ENCODE measurements at regions not wholly inside any gene's neighbourhood (a gene's known extent, or its start where the extent isn't known, plus 50 kb on each side); places are given as distances from the start of the nearest gene placed in this dataset.
"Not testable (repeated sequence)": the region's sequence is repeated elsewhere in the genome, so short reads cannot be mapped to it uniquely, and the experiment has no call there.

DNA sequence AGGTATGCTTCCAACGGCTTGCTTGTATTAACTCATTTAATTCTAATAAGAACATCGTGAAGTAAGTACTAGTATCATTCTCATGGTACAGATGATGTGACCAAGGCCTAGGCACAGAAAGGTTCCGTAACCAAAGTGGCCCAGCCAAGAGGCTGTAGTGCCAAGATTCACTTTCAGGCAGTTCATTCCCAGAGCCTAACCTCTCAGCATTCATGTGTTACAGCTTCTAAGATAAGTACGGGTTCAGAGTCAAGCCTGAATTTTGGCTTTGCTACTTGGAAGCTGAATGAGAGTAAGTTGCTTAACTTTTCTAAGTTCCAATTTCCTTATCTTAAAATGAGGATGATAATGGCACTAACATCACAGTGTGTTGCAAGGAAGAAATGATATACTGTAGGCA lies 379.9 kb downstream of the AEBP2 start (continued):
- TF ChIP-seq PRDM15 (CRISPR knock-in tag; IDR thresholded peaks at IDR 0.05) = no peak
- no peak for TF ChIP-seq FOXK1 (CRISPR knock-in tag; IDR thresholded peaks at IDR 0.05)
- no peak for TF ChIP-seq NFATC4 (CRISPR knock-in tag; IDR thresholded peaks at IDR 0.05)
- TF ChIP-seq SMAD3 (CRISPR knock-in tag; IDR thresholded peaks at IDR 0.05; ENCODE audit: borderline replicate concordance) = no peak
- TF ChIP-seq, protein P1, sequence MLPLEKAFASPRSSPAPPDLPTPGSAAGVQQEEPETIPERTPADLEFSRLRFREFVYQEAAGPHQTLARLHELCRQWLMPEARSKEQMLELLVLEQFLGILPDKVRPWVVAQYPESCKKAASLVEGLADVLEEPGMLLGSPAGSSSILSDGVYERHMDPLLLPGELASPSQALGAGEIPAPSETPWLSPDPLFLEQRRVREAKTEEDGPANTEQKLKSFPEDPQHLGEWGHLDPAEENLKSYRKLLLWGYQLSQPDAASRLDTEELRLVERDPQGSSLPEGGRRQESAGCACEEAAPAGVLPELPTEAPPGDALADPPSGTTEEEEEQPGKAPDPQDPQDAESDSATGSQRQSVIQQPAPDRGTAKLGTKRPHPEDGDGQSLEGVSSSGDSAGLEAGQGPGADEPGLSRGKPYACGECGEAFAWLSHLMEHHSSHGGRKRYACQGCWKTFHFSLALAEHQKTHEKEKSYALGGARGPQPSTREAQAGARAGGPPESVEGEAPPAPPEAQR (CRISPR knock-in tag; IDR thresholded peaks at IDR 0.05) = no peak

DNA sequence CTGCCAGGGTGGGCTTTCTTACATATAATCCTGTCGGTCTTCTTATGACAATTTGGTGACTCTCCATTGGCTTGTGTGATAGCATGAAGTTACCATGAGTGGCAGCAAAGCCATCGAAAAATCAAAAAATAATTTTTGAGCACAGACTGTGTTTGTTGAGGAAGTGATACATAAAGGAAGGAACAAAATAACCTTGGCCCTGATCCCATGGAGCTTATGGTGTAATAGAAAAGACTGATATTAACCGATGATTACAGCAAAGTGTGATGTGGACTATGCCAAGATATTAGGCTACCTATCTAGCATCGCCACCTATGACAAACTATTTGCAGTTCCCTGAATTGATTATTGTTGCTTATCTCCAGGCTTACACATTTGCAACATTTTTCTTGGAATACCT lies 383.2 kb downstream of the AEBP2 start:
- POLR2A ChIA-PET = no interaction called here
- no peak for ATAC-seq
- CTCF ChIA-PET = no interaction called here
- DNase-seq (ENCODE audit: low spot score) = no peak
- no peak overlapping the region for H3K4me3 Mint-ChIP-seq
- no peak overlapping the region for H3K27ac Mint-ChIP-seq
- no peaks in the 10 kb centered on the region for H3K4me1 Mint-ChIP-seq
- H3K36me3 Mint-ChIP-seq = no peaks in the 10 kb centered on the region
- TF ChIP-seq OVOL2 (CRISPR knock-in tag; IDR thresholded peaks at IDR 0.05; ENCODE audit: borderline replicate concordance) = no peak
- no peak for TF ChIP-seq SMAD4 (CRISPR knock-in tag; IDR thresholded peaks at IDR 0.05)
- TF ChIP-seq ZNF219 (CRISPR knock-in tag; IDR thresholded peaks at IDR 0.05; ENCODE audit: borderline replicate concordance) = no peak
- TF ChIP-seq, protein P2, sequence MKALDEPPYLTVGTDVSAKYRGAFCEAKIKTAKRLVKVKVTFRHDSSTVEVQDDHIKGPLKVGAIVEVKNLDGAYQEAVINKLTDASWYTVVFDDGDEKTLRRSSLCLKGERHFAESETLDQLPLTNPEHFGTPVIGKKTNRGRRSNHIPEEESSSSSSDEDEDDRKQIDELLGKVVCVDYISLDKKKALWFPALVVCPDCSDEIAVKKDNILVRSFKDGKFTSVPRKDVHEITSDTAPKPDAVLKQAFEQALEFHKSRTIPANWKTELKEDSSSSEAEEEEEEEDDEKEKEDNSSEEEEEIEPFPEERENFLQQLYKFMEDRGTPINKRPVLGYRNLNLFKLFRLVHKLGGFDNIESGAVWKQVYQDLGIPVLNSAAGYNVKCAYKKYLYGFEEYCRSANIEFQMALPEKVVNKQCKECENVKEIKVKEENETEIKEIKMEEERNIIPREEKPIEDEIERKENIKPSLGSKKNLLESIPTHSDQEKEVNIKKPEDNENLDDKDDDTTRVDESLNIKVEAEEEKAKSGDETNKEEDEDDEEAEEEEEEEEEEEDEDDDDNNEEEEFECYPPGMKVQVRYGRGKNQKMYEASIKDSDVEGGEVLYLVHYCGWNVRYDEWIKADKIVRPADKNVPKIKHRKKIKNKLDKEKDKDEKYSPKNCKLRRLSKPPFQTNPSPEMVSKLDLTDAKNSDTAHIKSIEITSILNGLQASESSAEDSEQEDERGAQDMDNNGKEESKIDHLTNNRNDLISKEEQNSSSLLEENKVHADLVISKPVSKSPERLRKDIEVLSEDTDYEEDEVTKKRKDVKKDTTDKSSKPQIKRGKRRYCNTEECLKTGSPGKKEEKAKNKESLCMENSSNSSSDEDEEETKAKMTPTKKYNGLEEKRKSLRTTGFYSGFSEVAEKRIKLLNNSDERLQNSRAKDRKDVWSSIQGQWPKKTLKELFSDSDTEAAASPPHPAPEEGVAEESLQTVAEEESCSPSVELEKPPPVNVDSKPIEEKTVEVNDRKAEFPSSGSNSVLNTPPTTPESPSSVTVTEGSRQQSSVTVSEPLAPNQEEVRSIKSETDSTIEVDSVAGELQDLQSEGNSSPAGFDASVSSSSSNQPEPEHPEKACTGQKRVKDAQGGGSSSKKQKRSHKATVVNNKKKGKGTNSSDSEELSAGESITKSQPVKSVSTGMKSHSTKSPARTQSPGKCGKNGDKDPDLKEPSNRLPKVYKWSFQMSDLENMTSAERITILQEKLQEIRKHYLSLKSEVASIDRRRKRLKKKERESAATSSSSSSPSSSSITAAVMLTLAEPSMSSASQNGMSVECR (CRISPR knock-in tag; IDR thresholded peaks at IDR 0.05; ENCODE audit: borderline replicate concordance) = no peak
- no peak for TF ChIP-seq CREB1 (CRISPR knock-in tag; IDR thresholded peaks at IDR 0.05)
- no peak for TF ChIP-seq ATF3 (CRISPR knock-in tag; conservative IDR thresholded peaks at IDR 0.05)
- TF ChIP-seq, protein P3, sequence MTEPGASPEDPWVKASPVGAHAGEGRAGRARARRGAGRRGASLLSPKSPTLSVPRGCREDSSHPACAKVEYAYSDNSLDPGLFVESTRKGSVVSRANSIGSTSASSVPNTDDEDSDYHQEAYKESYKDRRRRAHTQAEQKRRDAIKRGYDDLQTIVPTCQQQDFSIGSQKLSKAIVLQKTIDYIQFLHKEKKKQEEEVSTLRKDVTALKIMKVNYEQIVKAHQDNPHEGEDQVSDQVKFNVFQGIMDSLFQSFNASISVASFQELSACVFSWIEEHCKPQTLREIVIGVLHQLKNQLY (CRISPR knock-in tag; IDR thresholded peaks at IDR 0.05) = no peak
- no peak for TF ChIP-seq GRHL2 (CRISPR knock-in tag; IDR thresholded peaks at IDR 0.05; ENCODE audit: insufficient replicate concordance, severe bottlenecking)
- TF ChIP-seq ZBTB43 (CRISPR knock-in tag; IDR thresholded peaks at IDR 0.05) = no peak
- TF ChIP-seq ZNF138 (CRISPR knock-in tag; conservative IDR thresholded peaks at IDR 0.05) = no peak
- no peak for TF ChIP-seq HMGA2 (CRISPR knock-in tag; IDR thresholded peaks at IDR 0.05)
- no peak for TF ChIP-seq RELA (CRISPR knock-in tag; IDR thresholded peaks at IDR 0.05; ENCODE audit: borderline replicate concordance)
- H3K9me3 Mint-ChIP-seq = peaks cover 23% of the 10 kb centered on the region
- no peaks in the 10 kb centered on the region for H3K27me3 Mint-ChIP-seq (ENCODE audit: low read depth)

GRCh38 chr12:19823326-19823725 lies 384.0 kb downstream of the AEBP2 start:
- H3K36me3 Mint-ChIP-seq; CTCF ChIA-PET; H3K4me1 Mint-ChIP-seq; H3K27ac Mint-ChIP-seq; POLR2A ChIA-PET; H3K27me3 Mint-ChIP-seq (ENCODE audit: low read depth); ATAC-seq; DNase-seq (ENCODE audit: low spot score); H3K4me3 Mint-ChIP-seq: not testable (repeated sequence)
- H3K9me3 Mint-ChIP-seq = peaks cover 23% of the 10 kb centered on the region
